HEK293 (cell line): ENCODE measurements at regions not wholly inside any gene's neighbourhood (a gene's known extent, or its start where the extent isn't known, plus 50 kb on each side); places are given as distances from the start of the nearest gene placed in this dataset.

ENCODE experiments used
- CTCF ChIA-PET: fragments of 350-600 bp; formaldehyde crosslinking; extraction: SDS; loops from one replicate; lab custom pipeline; 2021; ENCODE audit warnings: antibody characterized with exemption; lab: Yijun Ruan, JAX
- POLR2A ChIA-PET: fragments of 300-600 bp; formaldehyde crosslinking; extraction: SDS; loops from one replicate; lab custom pipeline; 2020; ENCODE audit warnings: antibody characterized with exemption, inconsistent platforms; lab: Yijun Ruan, JAX
- H3K27ac ChIP-seq: fragments of 200-500 bp; sonication (Bioruptor generic); 2 replicates; pipeline ENCODE4 v1.5.1; 2014; ENCODE audit warnings: low read depth, low read length, control low read depth, inconsistent platforms; ENCODE audit errors: extremely low read depth
- H3K36me3 ChIP-seq, 2 experiments: fragments of 200-500 bp in 1 of 2; sonication (Bioruptor generic) in 1 of 2; 1 replicate in 1 of 2; 2 replicates in 1 of 2; pipeline ENCODE4 v1.5.1; 2014 to 2017; ENCODE audit warnings: inconsistent platforms in 2 of 2, low read length in 2 of 2; ENCODE audit not compliant: control insufficient read depth in 2 of 2, insufficient read depth in 1 of 2
- H3K4me1 ChIP-seq: fragments of 200-500 bp; sonication (Bioruptor generic); 2 replicates; pipeline ENCODE4 v1.5.1; 2014; ENCODE audit warnings: mild to moderate bottlenecking, low read length, inconsistent platforms; ENCODE audit not compliant: control insufficient read depth, insufficient read depth
- H3K4me3 ChIP-seq: 2 replicates; pipeline ENCODE4 v1.5.1; 2011; ENCODE audit warnings: low read depth, mild to moderate bottlenecking, control low read depth, low read length, moderate library complexity
- H3K9me3 ChIP-seq: fragments of 200-500 bp; sonication (Bioruptor generic); 2 replicates; pipeline ENCODE4 v1.5.1; 2014; ENCODE audit warnings: low read depth, low read length, inconsistent platforms; ENCODE audit not compliant: control insufficient read depth, insufficient read depth
- ELK4 ChIP-seq: IDR thresholded peaks from 2 replicates; pipeline ENCODE4 v1.6.1; 2011; ENCODE audit warnings: mild to moderate bottlenecking, low read depth, low read length, borderline replicate concordance
- GLI2 ChIP-seq: fragments of 450-650 bp; formaldehyde crosslinking; IDR thresholded peaks from 2 replicates; pipeline ENCODE4; 2017; ENCODE audit warnings: missing biosample characterization, missing genetic modification characterization, low read depth, borderline replicate concordance
- GLIS1 ChIP-seq: fragments of 450-650 bp; formaldehyde crosslinking; IDR thresholded peaks from 2 replicates; pipeline ENCODE4 v1.5.1; 2016; ENCODE audit warnings: missing biosample characterization, missing genetic modification characterization
- HIC1 ChIP-seq: fragments of 450-650 bp; formaldehyde crosslinking; IDR thresholded peaks from 2 replicates; pipeline ENCODE4 v1.5.1; 2016; ENCODE audit warnings: missing biosample characterization, missing genetic modification characterization
- PRDM1 ChIP-seq: fragments of 450-650 bp; formaldehyde crosslinking; IDR thresholded peaks from 2 replicates; pipeline ENCODE4; 2016; ENCODE audit warnings: missing biosample characterization, missing genetic modification characterization
- SALL2 ChIP-seq: fragments of 450-650 bp; formaldehyde crosslinking; IDR thresholded peaks from 2 replicates; pipeline ENCODE4 v1.5.0; 2017; ENCODE audit warnings: missing biosample characterization, mild to moderate bottlenecking, missing genetic modification characterization, borderline replicate concordance
- SP7 ChIP-seq: fragments of 450-650 bp; formaldehyde crosslinking; IDR thresholded peaks from 2 replicates; pipeline ENCODE4 v1.5.1; 2016; ENCODE audit warnings: missing biosample characterization, missing genetic modification characterization
- YY2 ChIP-seq: fragments of 450-650 bp; formaldehyde crosslinking; IDR thresholded peaks from 2 replicates; pipeline ENCODE4 v1.5.1; 2016; ENCODE audit warnings: missing biosample characterization, missing genetic modification characterization
- ZBTB49 ChIP-seq: fragments of 450-650 bp; formaldehyde crosslinking; IDR thresholded peaks from 2 replicates; pipeline ENCODE4 v1.5.1; 2016; ENCODE audit warnings: missing biosample characterization, missing genetic modification characterization, low read depth
- ZBTB8A ChIP-seq: fragments of 450-650 bp; formaldehyde crosslinking; IDR thresholded peaks from 2 replicates; pipeline ENCODE4 v1.5.1; 2016; ENCODE audit warnings: missing biosample characterization, missing genetic modification characterization
- ZFP69B ChIP-seq: fragments of 450-650 bp; formaldehyde crosslinking; IDR thresholded peaks from 2 replicates; pipeline ENCODE4 v1.5.1; 2016; ENCODE audit warnings: missing biosample characterization, missing genetic modification characterization
- ZNF16 ChIP-seq: fragments of 450-650 bp; formaldehyde crosslinking; IDR thresholded peaks from 2 replicates; pipeline ENCODE4 v1.5.1; 2016; ENCODE audit warnings: low read depth, missing biosample characterization, missing genetic modification characterization
- ZNF169 ChIP-seq: fragments of 450-650 bp; formaldehyde crosslinking; IDR thresholded peaks from 2 replicates; pipeline ENCODE4 v1.5.1; 2016; ENCODE audit warnings: missing biosample characterization, missing genetic modification characterization
- ZNF2 ChIP-seq: fragments of 450-650 bp; formaldehyde crosslinking; IDR thresholded peaks from 2 replicates; pipeline ENCODE4 v1.5.1; 2016; ENCODE audit warnings: missing biosample characterization, missing genetic modification characterization
- ZNF23 ChIP-seq: fragments of 450-650 bp; formaldehyde crosslinking; IDR thresholded peaks from 2 replicates; pipeline ENCODE4 v1.5.1; 2016; ENCODE audit warnings: missing biosample characterization, missing genetic modification characterization, borderline replicate concordance
- ZNF350 ChIP-seq: fragments of 450-650 bp; formaldehyde crosslinking; IDR thresholded peaks from 2 replicates; pipeline ENCODE4 v1.5.0; 2017; ENCODE audit warnings: missing biosample characterization, mild to moderate bottlenecking, missing genetic modification characterization
- ZNF398 ChIP-seq: fragments of 450-650 bp; formaldehyde crosslinking; IDR thresholded peaks from 2 replicates; pipeline ENCODE4 v1.5.1; 2017; ENCODE audit warnings: missing biosample characterization, missing genetic modification characterization
- ZNF513 ChIP-seq: fragments of 450-650 bp; IDR thresholded peaks from 2 replicates; pipeline ENCODE4 v1.5.1; 2018; ENCODE audit warnings: missing biosample characterization, missing genetic modification characterization
- ZNF544 ChIP-seq: fragments of 450-650 bp; formaldehyde crosslinking; IDR thresholded peaks from 2 replicates; pipeline ENCODE4 v1.5.0; 2017; ENCODE audit warnings: missing biosample characterization, missing genetic modification characterization
- ZNF621 ChIP-seq: fragments of 450-650 bp; formaldehyde crosslinking; IDR thresholded peaks from 2 replicates; pipeline ENCODE4 v1.5.1; 2017; ENCODE audit warnings: missing biosample characterization, missing genetic modification characterization
- ZNF658 ChIP-seq: fragments of 450-650 bp; formaldehyde crosslinking; IDR thresholded peaks from 2 replicates; pipeline ENCODE4; 2016; ENCODE audit warnings: missing biosample characterization, missing genetic modification characterization
- ZNF701 ChIP-seq: fragments of 450-650 bp; formaldehyde crosslinking; IDR thresholded peaks from 2 replicates; pipeline ENCODE4 v1.5.1; 2016; ENCODE audit warnings: missing biosample characterization, missing genetic modification characterization
- ZNF704 ChIP-seq: fragments of 450-650 bp; formaldehyde crosslinking; IDR thresholded peaks from 2 replicates; pipeline ENCODE4 v1.5.1; 2016; ENCODE audit warnings: missing biosample characterization, missing genetic modification characterization
- ZNF747 ChIP-seq: fragments of 450-650 bp; formaldehyde crosslinking; IDR thresholded peaks from 2 replicates; pipeline ENCODE4 v1.5.1; 2016; ENCODE audit warnings: missing biosample characterization, missing genetic modification characterization
- ZNF76 ChIP-seq: fragments of 450-650 bp; formaldehyde crosslinking; IDR thresholded peaks from 2 replicates; pipeline ENCODE4; 2016; ENCODE audit warnings: low read depth, missing biosample characterization, missing genetic modification characterization, borderline replicate concordance

GRCh38 chr7:46606761-46607160, 685.7 kb upstream of the IGFBP3 start (continued):
- no peak for TF ChIP-seq ZNF701 (tag by site-specific recombination)
- no peak for TF ChIP-seq GLIS1 (tag by site-specific recombination)
- TF ChIP-seq ZNF16 (tag by site-specific recombination): no peak
- TF ChIP-seq SP7: no peak
- no peak for TF ChIP-seq ZNF350 (tag by site-specific recombination)
- no peak for TF ChIP-seq ZNF621
- TF ChIP-seq ZBTB8A (tag by site-specific recombination): no peak
- TF ChIP-seq YY2 (tag by site-specific recombination): no peak
- TF ChIP-seq ZFP69B (tag by site-specific recombination): no peak
- no peak for TF ChIP-seq ELK4
- no peak for TF ChIP-seq PRDM1 (tag by site-specific recombination)
- TF ChIP-seq SALL2: no peak

- Histone ChIP-seq H3K27ac (no peak overlapping the region), H3K36me3 (no peaks in the 10 kb centered on the region), H3K4me3 (no peak overlapping the region), H3K9me3 (no peaks in the 10 kb centered on the region), H3K4me1 (peaks cover 6% of the 10 kb centered on the region)
- TF ChIP-seq ZNF513 (no peak), ZNF169 (tag by site-specific recombination) (no peak), GLI2 (tag by site-specific recombination) (no peak), ZNF76 (no peak), ZNF23 (tag by site-specific recombination) (no peak), ZNF2 (tag by site-specific recombination) (no peak), ZNF747 (tag by site-specific recombination) (no peak)
- CTCF ChIA-PET: interaction anchor here (0.7 kb wide), 1 partner anchor 102 kb away, joined by 3 read pairs; no protein-coding TSS in a partner anchor
- POLR2A ChIA-PET: no interaction called here
Observed at GRCh38 chr7:46604241-46604661, 683.2 kb upstream of the IGFBP3 start.

GRCh38 chr7:46603780-46604179, 682.7 kb upstream of the IGFBP3 start:
- no peak for TF ChIP-seq ZNF544 (tag by site-specific recombination)
- no peak for TF ChIP-seq ZNF658 (tag by site-specific recombination)
- TF ChIP-seq ZNF704 (tag by site-specific recombination): no peak
- no peak for TF ChIP-seq YY2 (tag by site-specific recombination)
- TF ChIP-seq ZBTB49 (tag by site-specific recombination): no peak
- no peak for TF ChIP-seq ZNF398
- TF ChIP-seq HIC1 (tag by site-specific recombination): no peak
- TF ChIP-seq ZNF23 (tag by site-specific recombination): no peak
- TF ChIP-seq, all 188 proteins: peak for 0
- H3K27ac ChIP-seq: no peak overlapping the region
- no peaks in the 10 kb centered on the region for H3K9me3 ChIP-seq
- H3K36me3 ChIP-seq: no peaks in the 10 kb centered on the region
- ChIA-PET POLR2A (no interaction called here), CTCF (interaction anchor here (0.7 kb wide), 1 partner anchor 102 kb away, joined by 3 read pairs; no protein-coding TSS in a partner anchor)
- no peak overlapping the region for H3K4me3 ChIP-seq
- peaks cover 6% of the 10 kb centered on the region for H3K4me1 ChIP-seq
